Keratinocyte (primary cell): ENCODE measurements at regions not wholly inside any gene's neighbourhood (a gene's known extent, or its start where the extent isn't known, plus 50 kb on each side); places are given as distances from the start of the nearest gene placed in this dataset.
"Not testable (repeated sequence)": the region's sequence is repeated elsewhere in the genome, so short reads cannot be mapped to it uniquely, and the experiment has no call there.

Experiments
- CTCF ChIP-seq, 3 experiments: IDR thresholded peaks in 1 of 3; conservative IDR thresholded peaks in 1 of 3; optimal IDR thresholded peaks in 1 of 3; 2 replicates in 2 of 3; 3 replicates in 1 of 3; pipeline versions ENCODE3 to v1.5.1; 2011; ENCODE audit warnings: low read length in 3 of 3, mild to moderate bottlenecking in 3 of 3, moderate library complexity in 2 of 3, control low read depth in 1 of 3, inconsistent platforms in 1 of 3; ENCODE audit not compliant: insufficient read depth in 2 of 3; ENCODE audit errors: extremely low read depth in 1 of 3
- EZH2 ChIP-seq: IDR thresholded peaks from one replicate; pipeline ENCODE4 v1.6.1; 2012; ENCODE audit warnings: inconsistent platforms, mild to moderate bottlenecking, low read length, moderate library complexity

GRCh38 chr14:35922590-35922989 is 96.5 kb downstream of the BRMS1L start:
- TF ChIP-seq CTCF (optimal IDR thresholded peaks at IDR 0.05 in 1 of 3, IDR thresholded peaks at IDR 0.05 in 1 of 3, conservative IDR thresholded peaks at IDR 0.05 in 1 of 3; ENCODE audit: extremely low read depth in 1 of 3, insufficient read depth in 2 of 3, low read length in 3 of 3); EZH2: not testable (repeated sequence)
